Tibial artery (tissue), 4 donors: ENCODE measurements at regions not wholly inside any gene's neighbourhood (a gene's known extent, or its start where the extent isn't known, plus 50 kb on each side); places are given as distances from the start of the nearest gene placed in this dataset.

ENCODE experiments used
- DNase-seq, 2 donors: peaks; one replicate each; pipeline ENCODE4 v3.0.0-alpha.2; 2019
- H3K27ac ChIP-seq, 2 donors: fragments of 200-600 bp; sonication (generic) in 1 of 2; 1 replicate in 1 of 2; 2 replicates in 1 of 2; pipeline ENCODE4 v1.5.1; 2018 to 2019; ENCODE audit warnings: mild to moderate bottlenecking in 1 of 2
- H3K27me3 ChIP-seq, 2 donors: fragments of 200-600 bp; sonication (generic) in 1 of 2; one replicate each; pipeline versions ENCODE4 v1.5.1 to v1.6.0; 2016 to 2019
- H3K36me3 ChIP-seq, 3 donors: fragments of 200-600 bp; sonication (generic) in 2 of 3; one replicate each; pipeline ENCODE4 v1.5.1; 2016 to 2019; ENCODE audit warnings: mild to moderate bottlenecking in 2 of 3
- H3K4me1 ChIP-seq, 4 donors: fragments of 200-600 bp; sonication (generic) in 2 of 4; 1 replicate in 3 of 4; 2 replicates in 1 of 4; pipeline ENCODE4 v1.5.1; 2016 to 2019
- H3K4me3 ChIP-seq, 2 donors: fragments of 200-600 bp; sonication (generic) in 1 of 2; 1 replicate in 1 of 2; 2 replicates in 1 of 2; pipeline ENCODE4 v1.5.1; 2018 to 2019; ENCODE audit warnings: mild to moderate bottlenecking in 2 of 2
- H3K9me3 ChIP-seq, 3 donors: fragments of 200-600 bp; sonication (generic) in 1 of 3; one replicate each; pipeline ENCODE4 v1.5.1; 2016 to 2019
- intact Hi-C: fragments of 100-400 bp; cut with DNase I; formaldehyde crosslinking; loops from one replicate; pipeline ENCODE4 v1.15.0; 2023; ENCODE audit warnings: low total_unique reads
- TF ChIP-seq, protein P1 (sequence below), 2 experiments: fragments of 200-600 bp in 1 of 2; fragments of 450-650 bp in 1 of 2; IDR thresholded peaks; one replicate each; pipeline ENCODE4 v1.5.1; 2017 to 2019; ENCODE audit warnings: antibody characterized with exemption in 2 of 2, mild to moderate bottlenecking in 1 of 2, moderate library complexity in 1 of 2

DNA sequence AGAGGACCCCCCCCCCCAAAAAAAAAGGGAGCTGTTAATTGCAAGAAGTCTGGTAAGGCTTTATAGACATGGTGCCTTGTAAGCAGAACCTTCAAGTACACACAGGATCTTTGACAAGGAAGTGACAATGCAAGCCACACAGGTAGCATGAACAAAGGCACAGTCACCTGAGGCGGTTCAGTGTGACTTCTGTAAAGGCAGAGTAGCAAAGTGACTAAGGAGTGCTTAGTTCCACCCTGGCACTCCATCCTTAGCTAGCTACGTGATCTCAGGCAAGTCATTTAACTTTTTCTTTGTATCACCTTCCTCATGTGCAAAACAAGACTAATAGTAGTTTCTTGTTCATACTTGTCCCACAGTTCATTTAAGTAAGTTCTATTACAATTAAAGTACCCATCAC, 282.0 kb downstream of the PRELID2 start:
- intact Hi-C loops: no loop called here
- Histone ChIP-seq H3K4me3 (no peak overlapping the region), H3K27me3 (no peaks in the 10 kb centered on the region), H3K27ac (no peak overlapping the region), H3K4me1 (no peaks in the 10 kb centered on the region), H3K9me3 (no peaks in the 10 kb centered on the region), H3K36me3 (no peaks in the 10 kb centered on the region)
- TF ChIP-seq, protein P1, sequence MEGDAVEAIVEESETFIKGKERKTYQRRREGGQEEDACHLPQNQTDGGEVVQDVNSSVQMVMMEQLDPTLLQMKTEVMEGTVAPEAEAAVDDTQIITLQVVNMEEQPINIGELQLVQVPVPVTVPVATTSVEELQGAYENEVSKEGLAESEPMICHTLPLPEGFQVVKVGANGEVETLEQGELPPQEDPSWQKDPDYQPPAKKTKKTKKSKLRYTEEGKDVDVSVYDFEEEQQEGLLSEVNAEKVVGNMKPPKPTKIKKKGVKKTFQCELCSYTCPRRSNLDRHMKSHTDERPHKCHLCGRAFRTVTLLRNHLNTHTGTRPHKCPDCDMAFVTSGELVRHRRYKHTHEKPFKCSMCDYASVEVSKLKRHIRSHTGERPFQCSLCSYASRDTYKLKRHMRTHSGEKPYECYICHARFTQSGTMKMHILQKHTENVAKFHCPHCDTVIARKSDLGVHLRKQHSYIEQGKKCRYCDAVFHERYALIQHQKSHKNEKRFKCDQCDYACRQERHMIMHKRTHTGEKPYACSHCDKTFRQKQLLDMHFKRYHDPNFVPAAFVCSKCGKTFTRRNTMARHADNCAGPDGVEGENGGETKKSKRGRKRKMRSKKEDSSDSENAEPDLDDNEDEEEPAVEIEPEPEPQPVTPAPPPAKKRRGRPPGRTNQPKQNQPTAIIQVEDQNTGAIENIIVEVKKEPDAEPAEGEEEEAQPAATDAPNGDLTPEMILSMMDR (IDR thresholded peaks at IDR 0.05): no peak
- DNase-seq: no peak

DNA sequence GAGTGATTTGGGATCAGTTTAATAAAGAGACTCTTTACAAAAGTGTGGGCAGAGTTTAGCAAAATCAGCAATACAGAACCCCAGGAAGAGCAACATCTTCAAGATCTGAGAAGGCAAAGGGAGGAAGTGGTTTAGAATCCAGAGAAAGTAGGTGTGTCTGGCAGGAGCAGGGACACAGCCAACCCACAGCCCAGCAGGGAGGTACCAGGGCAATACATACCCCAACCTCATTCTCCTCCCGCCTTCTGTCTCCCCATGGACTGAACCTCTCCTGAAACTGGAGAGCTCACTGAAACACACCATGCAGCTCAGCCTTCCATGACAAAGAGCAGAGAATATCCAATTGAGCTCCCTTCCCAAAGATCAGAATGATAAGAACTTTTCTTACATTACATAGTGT, 283.4 kb downstream of the PRELID2 start:
- DNase-seq: no peak
- H3K36me3 ChIP-seq: no peaks in the 10 kb centered on the region
- no peak overlapping the region for H3K27ac ChIP-seq
- H3K9me3 ChIP-seq: no peaks in the 10 kb centered on the region
- no peaks in the 10 kb centered on the region for H3K27me3 ChIP-seq
- TF ChIP-seq, protein P1 (IDR thresholded peaks at IDR 0.05): no peak
- intact Hi-C loops: no loop called here
- no peak overlapping the region for H3K4me3 ChIP-seq
- no peaks in the 10 kb centered on the region for H3K4me1 ChIP-seq

DNA sequence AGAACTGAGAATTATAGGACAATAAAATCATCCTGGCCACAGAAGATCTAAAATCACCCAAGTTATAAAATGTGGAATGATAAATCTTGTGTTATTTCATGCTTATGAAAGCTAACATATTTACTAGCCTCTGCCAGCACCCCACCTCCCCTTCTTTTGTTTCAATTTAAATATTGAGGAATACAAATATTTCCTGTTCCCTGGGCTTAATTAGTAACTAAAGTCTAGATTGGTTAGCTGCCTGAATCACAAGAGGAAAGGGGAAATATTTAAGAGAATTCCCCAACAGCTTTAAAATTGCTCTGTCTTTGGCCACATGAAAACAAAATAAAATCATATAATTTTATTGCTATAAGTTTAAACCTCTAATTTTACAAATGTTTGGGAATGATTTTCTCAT, 287.0 kb downstream of the PRELID2 start:
- Histone ChIP-seq H3K4me3 (no peak overlapping the region), H3K9me3 (no peaks in the 10 kb centered on the region), H3K36me3 (no peaks in the 10 kb centered on the region), H3K27ac (no peak overlapping the region), H3K4me1 (no peaks in the 10 kb centered on the region), H3K27me3 (no peaks in the 10 kb centered on the region)
- intact Hi-C loops: no loop called here
- no peak for DNase-seq
- TF ChIP-seq, protein P1 (IDR thresholded peaks at IDR 0.05): no peak

DNA sequence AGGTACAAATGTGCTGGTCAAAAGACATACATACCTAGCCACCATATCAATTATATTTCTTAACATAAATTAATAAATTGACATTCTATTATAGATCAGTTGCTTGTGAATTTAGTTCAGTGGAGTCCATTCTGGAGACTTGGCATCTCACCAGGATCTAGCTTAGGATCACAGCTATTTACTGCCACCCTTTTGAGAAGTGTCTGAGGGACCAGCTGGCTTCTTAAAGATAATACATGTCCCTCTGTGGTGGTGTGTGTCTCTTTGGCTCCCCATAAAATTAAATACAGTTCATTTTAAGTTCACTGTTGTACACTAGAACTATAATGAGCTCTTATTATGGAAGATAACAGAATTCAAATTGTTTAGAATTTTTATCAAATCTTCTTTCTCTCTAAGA, 290.7 kb downstream of the PRELID2 start:
- H3K9me3 ChIP-seq: no peaks in the 10 kb centered on the region
- DNase-seq: no peak
- H3K27me3 ChIP-seq: no peaks in the 10 kb centered on the region
- intact Hi-C loops: no loop called here
- no peaks in the 10 kb centered on the region for H3K36me3 ChIP-seq
- TF ChIP-seq, protein P1 (IDR thresholded peaks at IDR 0.05): no peak
- H3K4me3 ChIP-seq: no peak overlapping the region
- no peak overlapping the region for H3K27ac ChIP-seq
- no peaks in the 10 kb centered on the region for H3K4me1 ChIP-seq

DNA sequence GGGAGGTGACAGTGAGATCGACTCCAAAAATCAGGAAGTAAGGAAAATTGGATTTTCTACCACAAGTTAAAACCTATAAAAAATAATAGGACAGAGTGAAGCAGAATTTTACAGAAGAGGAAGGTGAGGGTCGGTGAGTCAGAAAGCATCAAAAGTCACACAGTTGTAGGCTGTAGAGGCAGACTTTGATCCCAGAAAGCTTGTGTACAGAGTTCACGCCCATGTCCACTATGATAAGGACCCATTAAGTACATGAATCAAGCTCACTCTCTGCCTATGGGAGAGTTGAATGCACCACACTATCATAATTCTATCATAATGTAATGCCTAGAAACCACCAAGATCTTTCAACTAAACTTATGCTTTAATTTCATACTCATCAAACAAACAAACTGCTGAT, 291.2 kb downstream of the PRELID2 start:
- no peak overlapping the region for H3K4me3 ChIP-seq
- TF ChIP-seq, protein P1 (IDR thresholded peaks at IDR 0.05): no peak
- no peak overlapping the region for H3K27ac ChIP-seq
- H3K27me3 ChIP-seq: no peaks in the 10 kb centered on the region
- H3K36me3 ChIP-seq: no peaks in the 10 kb centered on the region
- H3K4me1 ChIP-seq: no peaks in the 10 kb centered on the region
- H3K9me3 ChIP-seq: no peaks in the 10 kb centered on the region
- DNase-seq: no peak
- intact Hi-C loops: no loop called here

DNA sequence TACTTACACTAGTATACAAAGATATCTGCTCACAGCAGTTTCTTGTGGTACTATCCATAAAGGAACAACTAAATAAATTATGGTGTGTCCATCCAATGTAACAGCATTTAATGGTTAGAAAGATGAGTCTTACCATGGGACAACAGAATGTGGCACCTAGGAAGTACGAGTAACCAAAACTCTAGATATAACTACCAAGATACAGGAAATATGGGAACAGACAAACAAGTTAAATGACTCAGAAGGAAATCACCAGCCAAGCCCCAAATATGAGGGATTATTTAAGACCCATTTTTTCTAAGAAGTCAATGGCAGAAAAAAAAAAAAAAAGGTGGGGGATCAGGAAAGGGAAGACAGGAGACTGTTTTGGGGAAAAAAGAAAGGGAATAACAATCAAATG, 294.8 kb downstream of the PRELID2 start:
- no peak overlapping the region for H3K4me3 ChIP-seq
- no peaks in the 10 kb centered on the region for H3K4me1 ChIP-seq
- no peak overlapping the region for H3K27ac ChIP-seq
- intact Hi-C loops: no loop called here
- no peaks in the 10 kb centered on the region for H3K36me3 ChIP-seq
- H3K27me3 ChIP-seq: no peaks in the 10 kb centered on the region
- H3K9me3 ChIP-seq: peaks cover 0 to 9% (median 3%) of the 10 kb centered on the region in 3 donors
- DNase-seq: no peak
- TF ChIP-seq, protein P1 (IDR thresholded peaks at IDR 0.05): no peak
